ENCODE measurements at regions not wholly inside any gene's neighbourhood (a gene's known extent, or its start where the extent isn't known, plus 50 kb on each side); places are given as distances from the start of the nearest gene placed in this dataset.

DNA sequence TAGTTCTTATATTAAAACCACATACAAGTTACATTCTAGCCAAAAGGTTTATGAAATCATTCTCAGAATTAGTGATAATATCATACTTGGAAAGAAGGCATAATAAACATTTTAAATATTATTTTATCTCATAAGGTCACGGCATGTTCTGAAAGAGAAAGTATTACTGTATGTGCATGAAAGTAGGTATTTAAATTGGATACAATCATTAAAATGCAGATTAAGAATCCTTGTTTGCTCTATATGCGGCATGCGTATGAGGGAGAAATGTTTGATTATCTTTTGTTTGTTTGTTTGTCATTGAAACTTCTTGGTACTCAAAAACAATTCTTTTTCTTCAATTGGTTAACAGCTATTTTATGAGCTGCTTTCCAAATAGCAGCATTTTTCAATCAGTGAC lies 183.9 kb upstream of the TLL1 start:
- TF ChIP-seq, protein P1, sequence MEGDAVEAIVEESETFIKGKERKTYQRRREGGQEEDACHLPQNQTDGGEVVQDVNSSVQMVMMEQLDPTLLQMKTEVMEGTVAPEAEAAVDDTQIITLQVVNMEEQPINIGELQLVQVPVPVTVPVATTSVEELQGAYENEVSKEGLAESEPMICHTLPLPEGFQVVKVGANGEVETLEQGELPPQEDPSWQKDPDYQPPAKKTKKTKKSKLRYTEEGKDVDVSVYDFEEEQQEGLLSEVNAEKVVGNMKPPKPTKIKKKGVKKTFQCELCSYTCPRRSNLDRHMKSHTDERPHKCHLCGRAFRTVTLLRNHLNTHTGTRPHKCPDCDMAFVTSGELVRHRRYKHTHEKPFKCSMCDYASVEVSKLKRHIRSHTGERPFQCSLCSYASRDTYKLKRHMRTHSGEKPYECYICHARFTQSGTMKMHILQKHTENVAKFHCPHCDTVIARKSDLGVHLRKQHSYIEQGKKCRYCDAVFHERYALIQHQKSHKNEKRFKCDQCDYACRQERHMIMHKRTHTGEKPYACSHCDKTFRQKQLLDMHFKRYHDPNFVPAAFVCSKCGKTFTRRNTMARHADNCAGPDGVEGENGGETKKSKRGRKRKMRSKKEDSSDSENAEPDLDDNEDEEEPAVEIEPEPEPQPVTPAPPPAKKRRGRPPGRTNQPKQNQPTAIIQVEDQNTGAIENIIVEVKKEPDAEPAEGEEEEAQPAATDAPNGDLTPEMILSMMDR (conservative IDR thresholded peaks at IDR 0.05; ENCODE audit: low read length) = no peak
- no peak for TF ChIP-seq EZH2phosphoT487 (IDR thresholded peaks at IDR 0.05; ENCODE audit: borderline replicate concordance)
